DMS114 treated with DMSO at 0.1 percent for 48 hours (cell line): ENCODE measurements at regions not wholly inside any gene's neighbourhood (a gene's known extent, or its start where the extent isn't known, plus 50 kb on each side); places are given as distances from the start of the nearest gene placed in this dataset.
"Not testable (repeated sequence)": the region's sequence is repeated elsewhere in the genome, so short reads cannot be mapped to it uniquely, and the experiment has no call there.

Source experiments
- DNase-seq: peaks from one replicate; lab custom pipeline; 2025; ENCODE audit not compliant: unreplicated experiment; lab: John Stamatoyannopoulos, UW

GRCh38 chr2:176947754-176948153, 264.8 kb upstream of the HNRNPA3 start:
- DNase-seq = no peak

GRCh38 chr2:176951218-176951617, 261.4 kb upstream of the HNRNPA3 start:
- not testable (repeated sequence) for DNase-seq

GRCh38 chr2:176956791-176957190, 255.8 kb upstream of the HNRNPA3 start:
- DNase-seq = no peak

- DNase-seq = no peak
These were observed 253.0 kb upstream of the HNRNPA3 start for GRCh38 chr2:176959614-176960013.

GRCh38 chr2:176960061-176960460, 252.5 kb upstream of the HNRNPA3 start:
- DNase-seq = no peak

GRCh38 chr2:176960736-176961520, 251.7 kb upstream of the HNRNPA3 start:
- DNase-seq = no peak

- DNase-seq = no peak
These were observed 250.6 kb upstream of the HNRNPA3 start for GRCh38 chr2:176961775-176962619.

- DNase-seq = no peak
These were observed 248.9 kb upstream of the HNRNPA3 start for GRCh38 chr2:176963568-176964287.

- no peak for DNase-seq
These were observed 244.6 kb upstream of the HNRNPA3 start for GRCh38 chr2:176967911-176968450.

- DNase-seq = no peak
These were observed 242.8 kb upstream of the HNRNPA3 start for GRCh38 chr2:176969642-176970359.

GRCh38 chr2:176976736-176977685, 235.6 kb upstream of the HNRNPA3 start:
- DNase-seq = no peak

- DNase-seq = no peak
These were observed 233.7 kb upstream of the HNRNPA3 start for GRCh38 chr2:176978921-176979320.

- DNase-seq = no peak
These were observed 232.4 kb upstream of the HNRNPA3 start for GRCh38 chr2:176979981-176980710.

GRCh38 chr2:176984987-176985386, 227.6 kb upstream of the HNRNPA3 start:
- no peak for DNase-seq

GRCh38 chr2:176985871-176986270, 226.7 kb upstream of the HNRNPA3 start:
- no peak for DNase-seq

- no peak for DNase-seq
These were observed 226.1 kb upstream of the HNRNPA3 start for GRCh38 chr2:176986487-176986886.

- no peak for DNase-seq
These were observed 221.2 kb upstream of the HNRNPA3 start for GRCh38 chr2:176991411-176991810.

GRCh38 chr2:176997074-176997791, 215.4 kb upstream of the HNRNPA3 start:
- no peak for DNase-seq
